Panc1 (cell line): ENCODE measurements at regions not wholly inside any gene's neighbourhood (a gene's known extent, or its start where the extent isn't known, plus 50 kb on each side); places are given as distances from the start of the nearest gene placed in this dataset.

ENCODE experiments used
- ATAC-seq: fragments of 200-7000 bp; cut with Tn5 transposase; 2 replicates; pipeline ENCODE4 v1.9.1; 2020; ENCODE audit warnings: mild to moderate bottlenecking, moderate library complexity
- BruUV-seq: library from RNA; stranded (reverse); fragments of 400-500 nt; replicated peaks from 2 replicates; lab custom pipeline; 2021; lab: Mats Ljungman, UMichigan
- CTCF ChIA-PET: fragments of 300-600 bp; sonication (Branson Sonifier 250); formaldehyde crosslinking; loops from one replicate; lab custom pipeline; 2022; ENCODE audit warnings: antibody characterized with exemption; lab: Charles Lee
- POLR2A ChIA-PET: fragments of 300-600 bp; sonication (Branson Sonifier 250); formaldehyde crosslinking; loops from one replicate; lab custom pipeline; 2022; ENCODE audit warnings: antibody characterized with exemption; lab: Charles Lee
- DNase-seq: peaks from one replicate; pipeline ENCODE4 v3.0.0-alpha.2; 2010; ENCODE audit warnings: low read depth, low spot score
- H3K27ac ChIP-seq: 2 replicates; pipeline ENCODE4 v1.5.1; 2011; ENCODE audit warnings: mild to moderate bottlenecking, low read length, inconsistent platforms
- H3K27me3 ChIP-seq: fragments of 200-500 bp; sonication (Bioruptor generic); 2 replicates; pipeline ENCODE4 v1.6.0; 2014; ENCODE audit warnings: low read length, inconsistent platforms; ENCODE audit not compliant: control insufficient read depth, insufficient read depth
- H3K36me3 ChIP-seq: fragments of 200-500 bp; sonication (Bioruptor generic); 2 replicates; pipeline ENCODE4 v1.5.1; 2014; ENCODE audit warnings: inconsistent platforms, mild to moderate bottlenecking, low read length, moderate library complexity; ENCODE audit not compliant: control insufficient read depth, insufficient read depth
- H3K4me1 ChIP-seq: 2 replicates; pipeline ENCODE4 v1.5.1; 2011; ENCODE audit warnings: inconsistent platforms, mild to moderate bottlenecking, low read length, moderate library complexity; ENCODE audit not compliant: control insufficient read depth, insufficient read depth
- H3K4me3 ChIP-seq, 2 experiments: 2 replicates each; pipeline ENCODE4 v1.5.1; 2011 to 2012; ENCODE audit warnings: low read depth in 2 of 2, low read length in 2 of 2, mild to moderate bottlenecking in 2 of 2, inconsistent platforms in 1 of 2, moderate library complexity in 1 of 2
- H3K9me3 ChIP-seq: fragments of 200-500 bp; sonication (Bioruptor generic); 2 replicates; pipeline ENCODE4 v1.5.1; 2014; ENCODE audit warnings: low read depth, mild to moderate bottlenecking, inconsistent platforms, low read length, moderate library complexity; ENCODE audit not compliant: control insufficient read depth, insufficient read depth
- POLR2AphosphoS5 ChIP-seq: IDR thresholded peaks from 2 replicates; pipeline ENCODE4 v1.6.1; 2012; ENCODE audit warnings: mild to moderate bottlenecking, low read depth, low read length, moderate library complexity
- SIN3A ChIP-seq: IDR thresholded peaks from 2 replicates; pipeline ENCODE4 v1.6.1; 2012; ENCODE audit warnings: low read depth, mild to moderate bottlenecking, low read length, moderate library complexity, borderline replicate concordance; ENCODE audit not compliant: insufficient read depth
- TCF7L2 ChIP-seq: IDR thresholded peaks from 2 replicates; pipeline ENCODE4 v1.6.1; 2011; ENCODE audit warnings: mild to moderate bottlenecking, low read depth, low read length, inconsistent platforms
- in situ Hi-C: cut with HindIII; loops from 2 replicates; pipeline ENCODE4 v1.10.0; 2016; ENCODE audit warnings: low sequenced_read_pairs, low pct_unique_long_range_greater_than_20kb
- intact Hi-C: fragments of 100-400 bp; cut with micrococcal nuclease; formaldehyde crosslinking; loops from one replicate; pipeline ENCODE4 v1.10.0; 2022; ENCODE audit not compliant: unreplicated experiment
- TF ChIP-seq, protein P1 (sequence below): fragments of 450-650 bp; IDR thresholded peaks from 2 replicates; pipeline ENCODE4 v1.5.1; 2017; ENCODE audit warnings: mild to moderate bottlenecking
- TF ChIP-seq, protein P2 (sequence below), 2 experiments: IDR thresholded peaks; 2 replicates each; pipeline ENCODE4 v1.6.1; 2011 to 2012; ENCODE audit warnings: low read depth in 2 of 2, control low read depth in 1 of 2, low read length in 1 of 2, mild to moderate bottlenecking in 1 of 2, moderate library complexity in 1 of 2; ENCODE audit not compliant: insufficient read depth in 1 of 2

DNA sequence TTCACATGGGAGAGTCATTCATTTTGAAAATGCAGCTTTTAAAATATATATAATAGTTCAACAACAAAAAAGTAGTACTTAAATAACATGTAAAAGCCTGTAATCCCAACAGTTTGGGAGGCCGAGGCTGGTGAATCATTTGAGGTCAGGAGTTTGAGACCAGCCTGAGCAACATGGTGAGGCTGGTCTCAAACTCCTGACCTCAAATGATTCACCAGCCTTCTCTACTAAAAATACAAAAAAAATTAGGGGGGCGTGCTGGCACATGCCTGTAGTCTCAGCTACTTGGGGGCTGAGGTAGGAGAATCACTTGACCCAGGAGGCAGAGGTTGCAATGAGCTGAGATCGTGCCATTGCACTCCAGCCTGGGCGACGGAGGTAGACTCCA is 256.3 kb upstream of the RGS6 start:
- intact Hi-C loops: no loop called here
- H3K27me3 ChIP-seq: no peaks in the 10 kb centered on the region
- CTCF ChIA-PET: no interaction called here
- H3K36me3 ChIP-seq: no peaks in the 10 kb centered on the region
- no TSS peak for BruUV-seq
- ATAC-seq (no peak), DNase-seq (no peak)
- no peak overlapping the region for H3K27ac ChIP-seq
- TF ChIP-seq SIN3A (no peak), TCF7L2 (no peak), POLR2AphosphoS5 (no peak)
- TF ChIP-seq, protein P1, sequence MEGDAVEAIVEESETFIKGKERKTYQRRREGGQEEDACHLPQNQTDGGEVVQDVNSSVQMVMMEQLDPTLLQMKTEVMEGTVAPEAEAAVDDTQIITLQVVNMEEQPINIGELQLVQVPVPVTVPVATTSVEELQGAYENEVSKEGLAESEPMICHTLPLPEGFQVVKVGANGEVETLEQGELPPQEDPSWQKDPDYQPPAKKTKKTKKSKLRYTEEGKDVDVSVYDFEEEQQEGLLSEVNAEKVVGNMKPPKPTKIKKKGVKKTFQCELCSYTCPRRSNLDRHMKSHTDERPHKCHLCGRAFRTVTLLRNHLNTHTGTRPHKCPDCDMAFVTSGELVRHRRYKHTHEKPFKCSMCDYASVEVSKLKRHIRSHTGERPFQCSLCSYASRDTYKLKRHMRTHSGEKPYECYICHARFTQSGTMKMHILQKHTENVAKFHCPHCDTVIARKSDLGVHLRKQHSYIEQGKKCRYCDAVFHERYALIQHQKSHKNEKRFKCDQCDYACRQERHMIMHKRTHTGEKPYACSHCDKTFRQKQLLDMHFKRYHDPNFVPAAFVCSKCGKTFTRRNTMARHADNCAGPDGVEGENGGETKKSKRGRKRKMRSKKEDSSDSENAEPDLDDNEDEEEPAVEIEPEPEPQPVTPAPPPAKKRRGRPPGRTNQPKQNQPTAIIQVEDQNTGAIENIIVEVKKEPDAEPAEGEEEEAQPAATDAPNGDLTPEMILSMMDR: no peak
- TF ChIP-seq, protein P2, sequence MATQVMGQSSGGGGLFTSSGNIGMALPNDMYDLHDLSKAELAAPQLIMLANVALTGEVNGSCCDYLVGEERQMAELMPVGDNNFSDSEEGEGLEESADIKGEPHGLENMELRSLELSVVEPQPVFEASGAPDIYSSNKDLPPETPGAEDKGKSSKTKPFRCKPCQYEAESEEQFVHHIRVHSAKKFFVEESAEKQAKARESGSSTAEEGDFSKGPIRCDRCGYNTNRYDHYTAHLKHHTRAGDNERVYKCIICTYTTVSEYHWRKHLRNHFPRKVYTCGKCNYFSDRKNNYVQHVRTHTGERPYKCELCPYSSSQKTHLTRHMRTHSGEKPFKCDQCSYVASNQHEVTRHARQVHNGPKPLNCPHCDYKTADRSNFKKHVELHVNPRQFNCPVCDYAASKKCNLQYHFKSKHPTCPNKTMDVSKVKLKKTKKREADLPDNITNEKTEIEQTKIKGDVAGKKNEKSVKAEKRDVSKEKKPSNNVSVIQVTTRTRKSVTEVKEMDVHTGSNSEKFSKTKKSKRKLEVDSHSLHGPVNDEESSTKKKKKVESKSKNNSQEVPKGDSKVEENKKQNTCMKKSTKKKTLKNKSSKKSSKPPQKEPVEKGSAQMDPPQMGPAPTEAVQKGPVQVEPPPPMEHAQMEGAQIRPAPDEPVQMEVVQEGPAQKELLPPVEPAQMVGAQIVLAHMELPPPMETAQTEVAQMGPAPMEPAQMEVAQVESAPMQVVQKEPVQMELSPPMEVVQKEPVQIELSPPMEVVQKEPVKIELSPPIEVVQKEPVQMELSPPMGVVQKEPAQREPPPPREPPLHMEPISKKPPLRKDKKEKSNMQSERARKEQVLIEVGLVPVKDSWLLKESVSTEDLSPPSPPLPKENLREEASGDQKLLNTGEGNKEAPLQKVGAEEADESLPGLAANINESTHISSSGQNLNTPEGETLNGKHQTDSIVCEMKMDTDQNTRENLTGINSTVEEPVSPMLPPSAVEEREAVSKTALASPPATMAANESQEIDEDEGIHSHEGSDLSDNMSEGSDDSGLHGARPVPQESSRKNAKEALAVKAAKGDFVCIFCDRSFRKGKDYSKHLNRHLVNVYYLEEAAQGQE (IDR thresholded peaks at IDR 0.05; ENCODE audit: insufficient read depth in 1 of 2, low read depth in 2 of 2, low read length in 1 of 2): no peak
- POLR2A ChIA-PET: no interaction called here
- in situ Hi-C loops: no loop called here
- no peak overlapping the region for H3K4me3 ChIP-seq
- H3K4me1 ChIP-seq: no peaks in the 10 kb centered on the region
- H3K9me3 ChIP-seq: no peaks in the 10 kb centered on the region

GRCh38 chr14:71680736-71681387 is 251.4 kb upstream of the RGS6 start:
- no TSS peak for BruUV-seq
- Histone ChIP-seq H3K4me1 (no peaks in the 10 kb centered on the region), H3K9me3 (no peaks in the 10 kb centered on the region), H3K4me3 (no peak overlapping the region), H3K36me3 (no peaks in the 10 kb centered on the region), H3K27ac (no peak overlapping the region), H3K27me3 (no peaks in the 10 kb centered on the region)
- TF ChIP-seq POLR2AphosphoS5: no peak
- TF ChIP-seq, protein P2 (IDR thresholded peaks at IDR 0.05; ENCODE audit: insufficient read depth in 1 of 2, low read depth in 2 of 2, low read length in 1 of 2): no peak
- no peak for TF ChIP-seq SIN3A
- TF ChIP-seq, protein P1: no peak
- no peak for TF ChIP-seq TCF7L2
- intact Hi-C loops (no loop called here), in situ Hi-C loops (no loop called here)
- no peak for DNase-seq
- CTCF ChIA-PET: no interaction called here
- ATAC-seq: no peak
- POLR2A ChIA-PET: interaction anchor here (0.6 kb wide), 1 partner anchor 145 kb away, joined by 5 read pairs; no protein-coding TSS in a partner anchor
